ENCODE measurements at regions not wholly inside any gene's neighbourhood (a gene's known extent, or its start where the extent isn't known, plus 50 kb on each side); places are given as distances from the start of the nearest gene placed in this dataset.

GRCh38 chr3:63076357-63076756 is 201.1 kb upstream of the CADPS start:
- no peaks in the 10 kb centered on the region for H3K36me3 Mint-ChIP-seq (ENCODE audit: unreplicated experiment)
- no peak overlapping the region for H3K4me3 Mint-ChIP-seq (ENCODE audit: unreplicated experiment)
- no peaks in the 10 kb centered on the region for H3K4me1 Mint-ChIP-seq (ENCODE audit: low read depth, unreplicated experiment)
- H3K27me3 Mint-ChIP-seq (ENCODE audit: unreplicated experiment): no peaks in the 10 kb centered on the region
- TF ChIP-seq, protein P1, sequence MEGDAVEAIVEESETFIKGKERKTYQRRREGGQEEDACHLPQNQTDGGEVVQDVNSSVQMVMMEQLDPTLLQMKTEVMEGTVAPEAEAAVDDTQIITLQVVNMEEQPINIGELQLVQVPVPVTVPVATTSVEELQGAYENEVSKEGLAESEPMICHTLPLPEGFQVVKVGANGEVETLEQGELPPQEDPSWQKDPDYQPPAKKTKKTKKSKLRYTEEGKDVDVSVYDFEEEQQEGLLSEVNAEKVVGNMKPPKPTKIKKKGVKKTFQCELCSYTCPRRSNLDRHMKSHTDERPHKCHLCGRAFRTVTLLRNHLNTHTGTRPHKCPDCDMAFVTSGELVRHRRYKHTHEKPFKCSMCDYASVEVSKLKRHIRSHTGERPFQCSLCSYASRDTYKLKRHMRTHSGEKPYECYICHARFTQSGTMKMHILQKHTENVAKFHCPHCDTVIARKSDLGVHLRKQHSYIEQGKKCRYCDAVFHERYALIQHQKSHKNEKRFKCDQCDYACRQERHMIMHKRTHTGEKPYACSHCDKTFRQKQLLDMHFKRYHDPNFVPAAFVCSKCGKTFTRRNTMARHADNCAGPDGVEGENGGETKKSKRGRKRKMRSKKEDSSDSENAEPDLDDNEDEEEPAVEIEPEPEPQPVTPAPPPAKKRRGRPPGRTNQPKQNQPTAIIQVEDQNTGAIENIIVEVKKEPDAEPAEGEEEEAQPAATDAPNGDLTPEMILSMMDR (IDR thresholded peaks at IDR 0.05; ENCODE audit: partially characterized antibody, unreplicated experiment): no peak
- no peak overlapping the region for H3K27ac Mint-ChIP-seq (ENCODE audit: unreplicated experiment)
- no peaks in the 10 kb centered on the region for H3K9me3 Mint-ChIP-seq (ENCODE audit: unreplicated experiment)
- DNase-seq: no peak

- TF ChIP-seq, protein P1 (IDR thresholded peaks at IDR 0.05; ENCODE audit: partially characterized antibody, unreplicated experiment): no peak
- Mint-ChIP-seq H3K4me1 (ENCODE audit: low read depth, unreplicated experiment) (peaks cover 3% of the 10 kb centered on the region), H3K36me3 (ENCODE audit: unreplicated experiment) (peaks cover 6% of the 10 kb centered on the region), H3K9me3 (ENCODE audit: unreplicated experiment) (no peaks in the 10 kb centered on the region), H3K27ac (ENCODE audit: unreplicated experiment) (no peak overlapping the region), H3K27me3 (ENCODE audit: unreplicated experiment) (no peaks in the 10 kb centered on the region), H3K4me3 (ENCODE audit: unreplicated experiment) (no peak overlapping the region)
- no peak for DNase-seq
These were observed 191.9 kb upstream of the SYNPR start for GRCh38 chr3:63086190-63086589.

DNA sequence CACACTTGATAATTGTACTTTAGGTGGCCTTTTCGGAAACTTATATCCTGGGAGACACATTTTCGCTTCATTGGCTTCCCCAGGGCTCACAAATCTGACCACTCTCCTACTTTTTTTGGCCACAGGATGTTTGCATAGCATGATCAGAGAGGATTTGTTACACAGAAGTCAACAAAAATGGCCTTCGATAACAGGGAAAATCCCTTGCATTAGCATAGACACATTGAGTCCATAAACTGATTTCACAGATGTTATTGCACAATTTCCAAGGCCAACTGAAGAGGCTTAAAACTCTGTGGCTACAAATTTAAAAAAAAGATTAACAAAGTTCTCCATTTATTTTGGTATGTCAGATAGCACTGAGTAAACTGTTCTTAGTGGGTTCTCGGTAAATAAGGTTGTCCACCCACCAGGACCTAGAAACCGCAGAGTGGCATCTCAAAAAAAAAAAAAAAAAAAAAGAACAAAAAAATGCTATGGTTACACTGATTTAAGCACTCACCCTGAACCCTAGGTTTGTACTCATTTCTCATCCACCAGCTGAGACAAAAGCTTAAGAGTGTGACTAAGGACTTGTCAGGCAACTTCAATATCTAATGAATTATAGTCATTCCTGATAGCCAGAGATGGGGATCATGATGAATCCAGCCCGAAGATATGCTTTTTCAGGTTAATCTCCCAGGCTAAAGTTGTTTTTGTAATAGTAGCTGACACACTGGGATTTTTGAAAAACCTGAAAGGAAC is 188.9 kb upstream of the SYNPR start:
- TF ChIP-seq, protein P1 (IDR thresholded peaks at IDR 0.05; ENCODE audit: partially characterized antibody, unreplicated experiment): no peak
- DNase-seq: no peak
- Mint-ChIP-seq H3K27me3 (ENCODE audit: unreplicated experiment) (no peaks in the 10 kb centered on the region), H3K9me3 (ENCODE audit: unreplicated experiment) (no peaks in the 10 kb centered on the region), H3K4me3 (ENCODE audit: unreplicated experiment) (no peak overlapping the region), H3K36me3 (ENCODE audit: unreplicated experiment) (no peaks in the 10 kb centered on the region), H3K4me1 (ENCODE audit: low read depth, unreplicated experiment) (peaks cover 21% of the 10 kb centered on the region), H3K27ac (ENCODE audit: unreplicated experiment) (no peak overlapping the region)

DNA sequence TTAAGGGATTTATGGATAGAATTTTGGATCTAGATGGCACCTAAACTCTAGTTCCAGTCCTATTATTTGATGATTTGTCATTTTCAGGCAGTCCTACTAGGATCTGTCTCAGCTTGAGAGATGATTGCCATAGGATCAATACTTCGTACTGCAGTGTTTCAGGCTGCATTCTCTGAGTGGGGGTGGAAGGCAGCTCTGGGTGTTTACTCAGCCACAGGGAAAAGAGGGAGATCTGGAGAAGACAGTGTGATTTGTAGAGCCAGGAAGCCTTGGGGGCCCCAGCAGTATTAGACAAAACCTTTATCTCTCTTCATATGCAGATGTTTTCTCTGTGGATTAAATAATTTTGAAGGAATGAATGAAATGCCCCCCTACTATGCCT is 188.4 kb upstream of the SYNPR start:
- Mint-ChIP-seq H3K9me3 (ENCODE audit: unreplicated experiment) (no peaks in the 10 kb centered on the region), H3K36me3 (ENCODE audit: unreplicated experiment) (no peaks in the 10 kb centered on the region), H3K4me1 (ENCODE audit: low read depth, unreplicated experiment) (peaks cover 21% of the 10 kb centered on the region), H3K4me3 (ENCODE audit: unreplicated experiment) (no peak overlapping the region), H3K27me3 (ENCODE audit: unreplicated experiment) (no peaks in the 10 kb centered on the region), H3K27ac (ENCODE audit: unreplicated experiment) (no peak overlapping the region)
- DNase-seq: no peak
- TF ChIP-seq, protein P1 (IDR thresholded peaks at IDR 0.05; ENCODE audit: partially characterized antibody, unreplicated experiment): no peak

DNA sequence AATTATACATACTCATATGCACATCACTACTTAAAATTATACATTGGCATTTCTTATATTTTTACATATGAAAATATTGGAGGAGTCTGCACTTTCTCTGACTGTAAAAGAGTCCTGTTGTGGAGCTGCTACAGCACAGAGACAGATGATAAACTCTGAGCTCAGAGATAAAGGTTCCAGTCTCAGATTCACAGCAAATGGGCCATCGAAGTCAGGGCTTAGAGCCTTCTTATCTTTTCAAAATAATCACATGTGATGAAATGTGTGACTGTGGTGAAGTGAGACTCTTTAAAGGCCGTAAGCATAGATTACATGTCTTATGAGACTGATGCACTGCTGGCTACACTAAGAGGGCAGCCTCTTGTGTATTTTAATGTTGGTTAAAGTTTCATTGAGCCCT is 187.5 kb upstream of the SYNPR start:
- H3K4me1 Mint-ChIP-seq (ENCODE audit: low read depth, unreplicated experiment): peaks cover 21% of the 10 kb centered on the region
- TF ChIP-seq, protein P1 (IDR thresholded peaks at IDR 0.05; ENCODE audit: partially characterized antibody, unreplicated experiment): no peak
- H3K27ac Mint-ChIP-seq (ENCODE audit: unreplicated experiment): no peak overlapping the region
- H3K4me3 Mint-ChIP-seq (ENCODE audit: unreplicated experiment): no peak overlapping the region
- no peaks in the 10 kb centered on the region for H3K27me3 Mint-ChIP-seq (ENCODE audit: unreplicated experiment)
- H3K9me3 Mint-ChIP-seq (ENCODE audit: unreplicated experiment): no peaks in the 10 kb centered on the region
- no peaks in the 10 kb centered on the region for H3K36me3 Mint-ChIP-seq (ENCODE audit: unreplicated experiment)
- DNase-seq: no peak

Measured in glutamatergic neuron (in vitro differentiated cells).